ENCODE measurements at regions not wholly inside any gene's neighbourhood (a gene's known extent, or its start where the extent isn't known, plus 50 kb on each side); places are given as distances from the start of the nearest gene placed in this dataset.

DNA sequence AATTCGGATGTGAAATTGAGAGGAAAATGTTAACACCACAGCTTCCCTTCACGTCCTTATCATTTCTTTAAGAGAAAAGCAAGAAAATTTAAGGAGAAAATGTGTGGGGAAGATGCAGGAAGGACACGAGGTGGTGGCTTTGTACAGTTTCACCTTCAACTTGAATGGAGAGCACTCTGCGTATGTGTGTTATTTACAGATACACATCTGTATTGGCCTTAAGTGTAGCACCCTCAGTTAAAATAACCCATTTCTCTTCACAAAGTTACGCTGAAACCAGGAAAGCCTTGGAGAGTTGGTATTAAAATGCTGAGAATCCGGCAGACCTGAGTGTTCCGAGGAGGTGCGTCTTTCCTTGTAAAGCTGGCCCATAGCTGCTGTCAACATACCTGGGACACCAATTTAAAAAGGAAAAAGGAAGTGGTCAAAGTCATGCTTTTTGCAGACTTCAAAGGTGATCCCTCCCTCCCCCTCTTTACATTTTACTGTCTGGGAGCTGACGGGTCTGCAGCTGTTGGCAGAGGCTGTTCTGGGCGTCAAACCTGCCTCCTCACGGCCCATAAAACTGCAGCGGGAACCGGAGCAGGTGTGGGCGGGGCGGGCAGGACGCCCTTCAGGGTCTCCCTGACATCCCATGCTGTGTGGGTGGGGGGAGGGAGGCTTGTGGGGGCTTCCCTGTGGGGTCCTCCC lies 61.3 kb upstream of the TBXT start:
- Mint-ChIP-seq H3K9me3 (no peaks in the 10 kb centered on the region), H3K4me3 (no peak overlapping the region), H3K4me1 (ENCODE audit: low read depth) (peaks cover 22% of the 10 kb centered on the region), H3K27ac (no peak overlapping the region), H3K36me3 (ENCODE audit: low read depth) (no peaks in the 10 kb centered on the region), H3K27me3 (peaks cover 46% of the 10 kb centered on the region)

DNA sequence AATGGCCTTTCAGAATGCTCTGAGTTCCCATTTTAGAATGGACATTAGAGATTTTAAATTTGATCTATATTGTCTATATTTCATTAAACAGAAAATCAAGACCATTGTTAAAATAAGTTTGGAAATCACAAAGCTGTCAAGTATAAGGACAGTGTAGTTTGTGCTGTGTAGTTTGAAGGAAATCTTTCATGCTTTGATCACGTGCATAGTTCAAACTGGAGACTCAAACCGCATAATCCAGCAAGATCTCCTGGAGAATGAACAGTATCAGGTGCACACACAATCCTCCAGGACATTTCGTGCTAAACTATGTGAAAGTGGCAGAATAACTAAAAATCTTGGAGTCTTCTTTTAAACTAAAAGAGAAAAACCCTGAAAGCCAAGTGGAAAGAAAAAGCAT lies 60.8 kb upstream of the TBXT start:
- Mint-ChIP-seq H3K27me3 (peaks cover 51% of the 10 kb centered on the region), H3K4me1 (ENCODE audit: low read depth) (peaks cover 22% of the 10 kb centered on the region), H3K36me3 (ENCODE audit: low read depth) (no peaks in the 10 kb centered on the region), H3K27ac (no peak overlapping the region), H3K4me3 (no peak overlapping the region), H3K9me3 (no peaks in the 10 kb centered on the region)

DNA sequence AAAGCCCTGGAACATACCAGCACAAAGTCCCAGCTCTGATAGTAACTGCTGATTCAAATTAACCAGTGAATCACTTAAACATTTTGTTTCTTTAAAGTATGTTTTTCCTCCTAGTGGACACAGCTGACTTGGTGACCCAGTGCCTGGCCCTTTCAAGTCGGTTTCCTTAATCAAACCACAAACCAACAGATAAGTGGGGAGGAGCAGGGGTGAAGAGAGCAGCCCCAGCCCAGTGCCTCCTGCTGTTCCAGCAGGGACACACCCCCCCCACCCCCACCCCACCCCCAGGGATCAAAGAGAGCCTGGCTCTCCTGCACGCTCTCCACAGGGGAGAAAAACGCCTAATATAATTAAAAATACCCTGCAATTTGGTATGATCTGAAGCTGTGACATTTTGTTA lies 55.4 kb upstream of the TBXT start:
- Mint-ChIP-seq H3K36me3 (ENCODE audit: low read depth) (no peaks in the 10 kb centered on the region), H3K4me3 (no peak overlapping the region), H3K4me1 (ENCODE audit: low read depth) (peaks cover 15% of the 10 kb centered on the region), H3K9me3 (no peaks in the 10 kb centered on the region), H3K27me3 (peaks cover 41% of the 10 kb centered on the region), H3K27ac (no peak overlapping the region)

DNA sequence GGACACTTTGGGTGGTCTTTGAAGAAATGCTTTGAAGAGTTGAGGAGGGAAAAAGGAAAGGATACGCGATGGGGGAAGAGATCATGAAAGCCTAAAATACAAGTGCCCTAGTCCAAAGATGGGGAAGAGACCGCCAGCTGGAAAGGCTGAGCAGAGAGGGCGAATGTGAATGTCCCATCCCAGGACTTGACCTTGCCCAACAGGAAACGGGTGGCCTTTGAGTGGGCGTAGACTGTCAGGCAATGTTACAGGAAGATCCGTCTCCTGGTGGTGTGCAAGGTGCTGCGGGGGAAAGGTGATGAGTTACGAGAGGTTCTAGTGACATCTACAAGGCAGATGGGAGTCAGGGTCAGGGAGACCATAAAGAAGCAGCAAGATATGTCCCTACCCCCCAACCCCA lies 55.0 kb upstream of the TBXT start:
- Mint-ChIP-seq H3K27ac (no peak overlapping the region), H3K27me3 (peaks cover 37% of the 10 kb centered on the region), H3K36me3 (ENCODE audit: low read depth) (no peaks in the 10 kb centered on the region), H3K4me1 (ENCODE audit: low read depth) (peaks cover 15% of the 10 kb centered on the region), H3K9me3 (no peaks in the 10 kb centered on the region), H3K4me3 (no peak overlapping the region)

DNA sequence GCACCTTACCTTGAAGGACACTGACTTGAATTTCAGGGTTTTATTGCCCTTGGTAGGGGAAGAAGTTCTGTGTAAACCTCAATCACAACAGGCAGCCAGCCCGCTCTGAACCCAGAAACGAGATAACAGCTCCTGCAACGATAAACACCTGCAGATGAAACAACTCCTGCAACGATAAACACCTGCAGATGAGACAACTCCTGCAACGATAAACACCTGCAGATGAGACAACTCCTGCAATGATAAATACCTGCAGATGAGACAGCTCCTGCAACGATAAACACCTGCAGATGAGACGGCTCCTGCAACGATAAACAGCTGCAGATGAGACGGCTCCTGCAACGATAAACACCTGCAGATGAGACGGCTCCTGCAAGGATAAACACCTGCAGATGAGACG lies 54.0 kb upstream of the TBXT start:
- no peak overlapping the region for H3K27ac Mint-ChIP-seq
- H3K27me3 Mint-ChIP-seq: peaks cover 30% of the 10 kb centered on the region
- H3K36me3 Mint-ChIP-seq (ENCODE audit: low read depth): no peaks in the 10 kb centered on the region
- peaks cover 15% of the 10 kb centered on the region for H3K4me1 Mint-ChIP-seq (ENCODE audit: low read depth)
- H3K9me3 Mint-ChIP-seq: no peaks in the 10 kb centered on the region
- H3K4me3 Mint-ChIP-seq: no peak overlapping the region

DNA sequence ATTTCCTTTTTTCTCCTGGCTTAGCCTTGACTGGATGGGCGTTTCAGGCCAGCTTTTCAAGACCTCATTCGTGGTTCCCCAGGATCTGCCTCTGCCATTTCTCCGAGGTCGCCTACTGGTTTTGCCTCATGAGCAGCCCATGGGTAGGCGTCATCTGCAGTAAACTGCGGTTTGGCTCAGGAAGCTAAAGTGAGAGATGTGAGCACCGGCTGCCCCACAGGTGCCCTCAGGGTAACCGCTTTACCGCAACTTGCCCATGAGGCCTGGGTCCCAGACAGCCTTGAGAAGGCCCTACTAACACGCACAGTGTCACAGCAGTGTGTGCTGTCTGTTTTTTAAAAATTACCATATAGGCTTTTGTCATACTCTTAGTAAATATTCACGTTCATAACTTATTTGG lies 53.4 kb upstream of the TBXT start:
- H3K27ac Mint-ChIP-seq: no peak overlapping the region
- no peaks in the 10 kb centered on the region for H3K36me3 Mint-ChIP-seq (ENCODE audit: low read depth)
- peaks cover 28% of the 10 kb centered on the region for H3K27me3 Mint-ChIP-seq
- peaks cover 15% of the 10 kb centered on the region for H3K4me1 Mint-ChIP-seq (ENCODE audit: low read depth)
- H3K4me3 Mint-ChIP-seq: no peak overlapping the region
- H3K9me3 Mint-ChIP-seq: no peaks in the 10 kb centered on the region
